GM23338 (cell line): ENCODE measurements at regions not wholly inside any gene's neighbourhood (a gene's known extent, or its start where the extent isn't known, plus 50 kb on each side); places are given as distances from the start of the nearest gene placed in this dataset.

ENCODE experiments used
- ATAC-seq: fragments of 200-7000 bp; cut with Tn5 transposase; 3 replicates; pipeline ENCODE4 v1.9.1; 2020
- DNase-seq: peaks from one replicate; pipeline ENCODE4 v3.0.0-alpha.2; 2015; ENCODE audit warnings: low spot score
- H2AFZ ChIP-seq: fragments of 200-600 bp; sonication (generic); 2 replicates; pipeline ENCODE4 v1.8.0; 2016; ENCODE audit warnings: antibody characterized with exemption, mild to moderate bottlenecking, moderate library complexity
- H3F3A ChIP-seq: fragments of 200-600 bp; sonication (generic); replicated peaks from 2 replicates; pipeline ENCODE4 v1.8.0; 2017; ENCODE audit warnings: antibody characterized with exemption, mixed run types, low read depth
- H3K27ac ChIP-seq: fragments of 200-600 bp; sonication (generic); 2 replicates; pipeline ENCODE4 v1.6.1; 2016; ENCODE audit warnings: low read depth
- H3K27me3 ChIP-seq: fragments of 200-600 bp; sonication (generic); 2 replicates; pipeline ENCODE4 v1.8.0; 2016; ENCODE audit warnings: mild to moderate bottlenecking, mixed run types, moderate library complexity; ENCODE audit not compliant: insufficient read depth
- H3K36me3 ChIP-seq: fragments of 200-600 bp; sonication (generic); 2 replicates; pipeline ENCODE4 v1.8.0; 2016; ENCODE audit warnings: mild to moderate bottlenecking; ENCODE audit not compliant: insufficient read depth
- H3K4me1 ChIP-seq: fragments of 200-600 bp; sonication (generic); 2 replicates; pipeline ENCODE4 v1.8.0; 2016; ENCODE audit warnings: mild to moderate bottlenecking, moderate library complexity; ENCODE audit not compliant: insufficient read depth
- H3K4me2 ChIP-seq: fragments of 200-600 bp; sonication (generic); 2 replicates; pipeline ENCODE4 v1.7.1; 2017; ENCODE audit warnings: mixed run types
- H3K4me3 ChIP-seq: fragments of 200-600 bp; sonication (generic); 2 replicates; pipeline ENCODE4 v1.6.1; 2016; ENCODE audit warnings: mixed run types
- H3K79me2 ChIP-seq: fragments of 200-600 bp; sonication (generic); replicated peaks from 2 replicates; pipeline ENCODE4 v1.8.0; 2017; ENCODE audit warnings: mild to moderate bottlenecking; ENCODE audit not compliant: insufficient read depth
- H3K9me2 ChIP-seq: fragments of 200-600 bp; sonication (generic); 2 replicates; pipeline ENCODE4 v1.8.0; 2017; ENCODE audit not compliant: insufficient read depth
- H4K20me1 ChIP-seq: fragments of 200-600 bp; sonication (generic); replicated peaks from 2 replicates; pipeline ENCODE4 v1.8.0; 2017; ENCODE audit warnings: mild to moderate bottlenecking; ENCODE audit not compliant: insufficient read depth
- H3K27ac Mint-ChIP-seq: 2 replicates; pipeline ENCODE4 v1.8.0; 2020; ENCODE audit warnings: inconsistent platforms, mild to moderate bottlenecking, moderate library complexity, mixed read lengths
- H3K27me3 Mint-ChIP-seq: 3 replicates; pipeline ENCODE4 v1.8.0; 2022; ENCODE audit warnings: low read depth, mild to moderate bottlenecking, moderate library complexity, mixed read lengths, inconsistent platforms; ENCODE audit not compliant: insufficient read depth, poor library complexity
- H3K36me3 Mint-ChIP-seq: 3 replicates; pipeline ENCODE4 v1.8.0; 2021; ENCODE audit warnings: low read depth, mild to moderate bottlenecking, inconsistent platforms, moderate library complexity, mixed read lengths
- H3K4me1 Mint-ChIP-seq: 3 replicates; pipeline ENCODE4 v1.8.0; 2020; ENCODE audit warnings: mild to moderate bottlenecking, inconsistent platforms, mixed read lengths
- H3K4me3 Mint-ChIP-seq: 3 replicates; pipeline ENCODE4 v1.8.0; 2021; ENCODE audit warnings: moderate library complexity, mild to moderate bottlenecking, inconsistent platforms, mixed read lengths
- H3K9me3 Mint-ChIP-seq: 3 replicates; pipeline ENCODE4 v1.8.0; 2020; ENCODE audit warnings: moderate library complexity, mild to moderate bottlenecking, inconsistent platforms, mixed read lengths
- JUNB ChIP-seq: IDR thresholded peaks from one replicate; pipeline ENCODE4 v1.6.1; 2016; ENCODE audit warnings: antibody characterized with exemption; ENCODE audit not compliant: unreplicated experiment
- ZNF114 ChIP-seq: fragments of 250-450 bp; sonication (Bioruptor Pico); IDR thresholded peaks from 2 replicates; pipeline ENCODE4 v1.5.0; 2020; ENCODE audit warnings: mild to moderate bottlenecking, moderate library complexity
- ZNF331 ChIP-seq: fragments of 250-450 bp; sonication (Bioruptor Pico); IDR thresholded peaks from 2 replicates; pipeline ENCODE4 v1.5.0; 2020; ENCODE audit warnings: low read depth, mild to moderate bottlenecking, moderate library complexity
- ZNF462 ChIP-seq: fragments of 250-450 bp; sonication (Bioruptor Pico); IDR thresholded peaks from 2 replicates; pipeline ENCODE4 v1.5.0; 2020; ENCODE audit warnings: mild to moderate bottlenecking, moderate library complexity

DNA sequence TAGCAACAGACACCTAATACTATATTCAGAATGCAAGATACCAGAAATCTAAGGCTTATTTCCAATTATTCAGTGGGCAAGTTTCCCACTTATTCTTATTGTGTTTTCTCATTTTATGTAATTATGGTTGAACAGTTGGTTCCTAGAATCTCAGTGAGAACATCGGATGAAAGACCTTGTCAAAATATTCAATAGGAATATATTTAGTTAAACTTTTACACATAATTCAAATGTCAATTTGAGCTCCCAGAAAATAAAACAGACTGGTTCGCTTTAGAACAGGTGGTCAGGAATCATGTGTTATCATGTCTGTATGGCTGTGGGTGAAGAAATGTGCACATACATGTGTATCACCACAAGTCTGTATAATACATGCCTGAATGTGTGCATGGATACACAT lies 447.8 kb downstream of the MED10 start (continued):
- TF ChIP-seq ZNF462 (CRISPR knock-in tag), result no peak
- no peak for TF ChIP-seq ZNF331 (CRISPR knock-in tag)
- no peak for TF ChIP-seq JUNB
- no peak for TF ChIP-seq ZNF114

- Histone ChIP-seq H3K27me3 (no peaks in the 10 kb centered on the region), H2AFZ (no peak overlapping the region), H3K79me2 (no peaks in the 10 kb centered on the region), H3K27ac (no peak overlapping the region), H3K4me2 (no peak overlapping the region), H3K36me3 (no peaks in the 10 kb centered on the region), H3K9me2 (no peaks in the 10 kb centered on the region; the same call in 1 of the 2 replicates), H3K4me3 (no peak overlapping the region), H4K20me1 (no peaks in the 10 kb centered on the region), H3F3A (no peaks in the 10 kb centered on the region), H3K4me1 (no peaks in the 10 kb centered on the region)
- DNase-seq (no peak), ATAC-seq (no peak)
- no peak for TF ChIP-seq ZNF462 (CRISPR knock-in tag)
- H3K9me3 Mint-ChIP-seq, result no peaks in the 10 kb centered on the region; the same call in 2 of the 3 replicates
- no peak overlapping the region for H3K27ac Mint-ChIP-seq
- H3K4me1 Mint-ChIP-seq, result no peaks in the 10 kb centered on the region
- H3K36me3 Mint-ChIP-seq, result no peaks in the 10 kb centered on the region
- no peaks in the 10 kb centered on the region for H3K27me3 Mint-ChIP-seq
- H3K4me3 Mint-ChIP-seq, result no peak overlapping the region
Measured at GRCh38 chr5:5929291-5930020, 448.9 kb downstream of the MED10 start.
